NOMO-1 treated with dmso at 0.1 percent for 144 hours (cell line): ENCODE measurements at regions not wholly inside any gene's neighbourhood (a gene's known extent, or its start where the extent isn't known, plus 50 kb on each side); places are given as distances from the start of the nearest gene placed in this dataset.

Experiments
- DNase-seq: peaks from one replicate; lab custom pipeline; 2025; ENCODE audit not compliant: unreplicated experiment; lab: John Stamatoyannopoulos, UW

DNA sequence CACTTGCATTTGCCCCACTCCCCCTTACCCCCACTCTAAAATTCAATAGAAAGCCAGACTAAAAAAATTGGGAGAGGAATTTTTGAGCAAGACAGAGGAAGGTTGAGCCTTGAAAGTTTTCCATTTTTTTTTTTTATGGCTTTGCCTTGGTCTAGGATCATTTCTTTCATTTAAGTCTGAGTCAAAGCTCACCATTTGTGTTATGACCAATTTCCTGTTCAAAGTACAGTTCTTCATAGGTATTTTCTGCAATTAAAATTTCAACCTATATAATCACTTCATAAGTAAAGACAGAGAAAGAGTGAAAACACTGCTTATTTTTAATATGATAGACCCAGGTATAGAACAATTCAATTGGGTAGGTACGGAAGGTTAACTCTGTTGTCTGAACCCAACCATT lies 436.6 kb upstream of the ADGRL2 start:
- no peak for DNase-seq

DNA sequence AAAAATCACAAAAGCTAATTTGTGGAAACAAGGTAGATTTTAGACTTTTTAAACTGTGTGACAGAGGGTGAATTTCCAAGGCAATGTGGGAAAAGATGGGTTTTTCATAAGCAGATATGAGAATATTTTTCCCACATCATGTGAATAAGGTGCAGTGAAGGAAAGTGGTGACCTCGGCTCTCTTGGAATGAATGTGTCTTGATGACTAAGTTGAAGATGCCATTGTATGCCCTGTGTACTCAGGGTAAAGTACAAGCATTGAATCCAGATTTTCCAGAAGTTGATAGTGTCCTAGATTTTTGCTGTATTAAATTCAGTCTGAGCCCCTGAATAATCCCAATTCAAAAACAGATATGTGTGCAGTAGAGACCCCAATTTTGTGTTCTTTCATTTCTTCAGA lies 442.6 kb upstream of the ADGRL2 start:
- DNase-seq = no peak

GRCh38 chr1:81351864-81352263 lies 448.9 kb upstream of the ADGRL2 start:
- no peak for DNase-seq

GRCh38 chr1:81349194-81349965 lies 451.4 kb upstream of the ADGRL2 start:
- no peak for DNase-seq

GRCh38 chr1:81345110-81345509 lies 455.6 kb upstream of the ADGRL2 start:
- DNase-seq = no peak

DNA sequence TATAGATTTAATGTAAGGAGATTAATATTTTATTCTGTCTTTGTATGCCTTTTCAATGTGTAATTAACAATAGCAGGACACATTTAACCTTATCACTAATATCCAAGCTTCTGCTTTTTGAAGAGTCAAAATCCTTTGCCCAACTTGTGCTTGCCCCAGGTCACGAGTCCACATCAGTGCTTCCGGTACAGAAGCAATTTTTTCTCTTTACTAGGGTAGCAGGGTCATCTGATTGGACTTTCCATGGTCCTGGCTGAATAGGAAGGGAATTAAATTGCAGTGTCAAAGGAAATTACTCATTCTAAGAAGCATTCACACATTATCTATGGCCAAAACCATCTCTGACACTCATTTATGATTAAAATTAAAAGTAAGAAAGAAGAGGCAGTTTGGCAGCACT lies 460.5 kb upstream of the ADGRL2 start:
- no peak for DNase-seq

GRCh38 chr1:81337226-81337625 lies 463.5 kb upstream of the ADGRL2 start:
- no peak for DNase-seq

- no peak for DNase-seq
Observed at GRCh38 chr1:81335876-81336275, 464.9 kb upstream of the ADGRL2 start.

GRCh38 chr1:81330521-81330920 lies 470.2 kb upstream of the ADGRL2 start:
- no peak for DNase-seq

GRCh38 chr1:81330111-81330510 lies 470.6 kb upstream of the ADGRL2 start:
- no peak for DNase-seq

DNA sequence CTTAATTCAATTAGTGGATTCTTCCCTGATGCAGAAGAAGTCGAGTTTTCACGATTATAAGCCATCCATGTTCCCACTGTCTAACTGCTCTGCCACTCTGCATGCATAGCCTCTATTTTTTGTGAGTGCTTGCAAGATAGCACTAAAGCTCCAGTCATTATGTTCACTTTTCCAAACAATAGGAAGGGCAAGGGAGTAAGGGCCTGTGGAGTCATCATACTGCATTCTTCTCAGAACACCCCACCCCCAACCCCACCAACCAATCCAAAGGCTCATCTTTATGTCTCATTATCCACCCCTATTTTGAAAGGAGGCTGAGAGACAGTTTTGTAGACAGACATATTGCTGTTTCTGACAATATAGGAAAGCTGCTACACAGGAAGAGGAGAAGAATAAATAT lies 471.7 kb upstream of the ADGRL2 start:
- DNase-seq = no peak

GRCh38 chr1:81327743-81328142 lies 473.0 kb upstream of the ADGRL2 start:
- no peak for DNase-seq

- DNase-seq = no peak
Observed at GRCh38 chr1:81327103-81327710, 473.5 kb upstream of the ADGRL2 start.

GRCh38 chr1:81326212-81326611 lies 474.5 kb upstream of the ADGRL2 start:
- no peak for DNase-seq

DNA sequence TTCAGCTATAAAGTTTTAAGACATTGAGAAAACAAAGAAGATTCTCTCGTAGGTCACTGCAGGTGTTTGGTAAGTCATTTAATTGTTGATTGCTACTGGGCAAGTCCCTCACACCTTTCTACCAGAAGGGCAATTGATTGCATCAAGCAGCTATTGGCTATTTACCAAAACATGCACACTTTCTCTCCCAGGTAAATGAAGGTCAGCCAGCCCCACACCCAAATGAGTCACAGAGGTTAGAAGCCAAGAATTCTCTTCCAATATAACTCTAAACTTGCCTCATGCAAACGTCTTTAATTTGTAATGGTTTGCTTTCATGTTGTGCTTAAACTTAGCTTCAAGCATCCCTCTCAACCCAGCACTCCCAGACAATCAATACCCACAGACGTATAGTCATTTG lies 475.3 kb upstream of the ADGRL2 start:
- no peak for DNase-seq

GRCh38 chr1:81323862-81324261 lies 476.9 kb upstream of the ADGRL2 start:
- DNase-seq = no peak

DNA sequence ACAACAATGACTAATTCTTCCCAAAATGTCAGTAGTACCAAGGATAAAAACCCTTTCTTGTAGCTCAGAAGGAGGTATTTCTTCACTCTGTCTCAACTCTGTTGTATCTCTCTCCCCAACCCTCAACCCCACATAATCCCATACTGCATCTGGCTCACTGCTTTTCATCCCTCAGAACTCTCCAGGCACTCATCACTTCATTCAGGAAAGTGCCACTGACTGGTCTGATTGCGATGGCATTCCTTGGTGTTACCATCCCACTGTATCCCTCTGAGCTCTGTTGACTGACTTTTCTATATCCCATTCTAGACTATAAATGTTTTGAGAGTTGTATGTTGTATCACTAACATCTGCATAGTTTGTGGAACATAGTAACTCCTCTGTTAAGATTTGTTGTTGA lies 483.5 kb upstream of the ADGRL2 start:
- no peak for DNase-seq

DNA sequence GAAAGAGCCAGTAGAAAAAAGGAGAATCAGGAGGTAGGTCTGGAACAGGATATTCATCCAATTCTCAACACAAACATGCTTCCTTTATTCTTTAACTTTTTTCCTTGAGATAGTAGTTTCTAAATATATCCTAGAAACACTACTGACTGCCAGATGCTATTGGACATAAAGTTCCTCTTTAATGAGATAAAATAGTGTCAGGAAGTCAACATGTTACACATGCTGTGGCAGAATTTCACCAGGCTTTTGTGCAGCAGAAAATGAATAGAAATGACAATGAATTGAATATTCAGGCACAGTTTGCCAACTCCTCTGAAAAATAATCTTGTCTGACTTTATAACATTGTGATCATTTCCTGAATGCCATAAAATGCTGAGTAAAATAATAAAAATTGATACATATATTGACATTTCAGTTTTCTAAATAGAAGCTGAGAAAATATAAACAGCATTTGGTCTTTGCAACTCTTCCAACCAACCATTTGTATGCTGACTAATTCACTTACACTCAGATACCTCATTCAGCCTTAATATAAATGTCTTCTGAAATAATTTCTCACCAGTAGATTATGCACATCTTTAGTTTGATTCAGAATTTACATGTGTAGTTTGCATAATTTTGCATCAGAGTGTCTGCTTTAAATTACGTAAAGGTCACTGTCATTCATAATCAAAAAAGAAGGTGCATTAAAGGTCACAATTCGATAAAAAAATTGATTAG lies 486.1 kb upstream of the ADGRL2 start:
- DNase-seq = no peak

- no peak for DNase-seq
Observed at GRCh38 chr1:81313289-81313688, 487.4 kb upstream of the ADGRL2 start.

DNA sequence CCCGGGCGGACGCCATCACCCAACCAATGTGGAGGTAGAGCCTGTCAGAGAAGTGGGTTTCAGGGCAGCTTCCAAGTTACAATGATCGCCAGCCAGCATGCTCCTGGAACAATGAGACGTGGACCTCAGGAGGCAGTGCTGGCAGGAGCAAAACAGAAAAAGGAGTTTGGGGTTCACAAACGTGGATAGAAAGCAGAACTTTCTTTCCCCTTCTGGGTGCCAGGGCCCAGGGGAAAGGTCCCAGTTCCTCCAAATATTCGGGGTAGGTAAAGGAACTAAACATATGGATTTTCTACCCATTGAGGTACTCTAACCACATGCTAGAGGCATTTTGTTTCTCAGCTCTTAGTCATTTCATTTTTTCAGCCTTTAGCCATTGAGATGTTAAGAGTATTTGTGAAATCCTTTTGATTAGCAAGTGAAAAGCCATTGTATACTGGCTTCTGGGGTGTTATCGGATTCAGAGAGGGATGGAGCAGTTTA lies 488.4 kb upstream of the ADGRL2 start:
- no peak for DNase-seq

GRCh38 chr1:81310250-81310649 lies 490.5 kb upstream of the ADGRL2 start:
- DNase-seq = no peak

DNA sequence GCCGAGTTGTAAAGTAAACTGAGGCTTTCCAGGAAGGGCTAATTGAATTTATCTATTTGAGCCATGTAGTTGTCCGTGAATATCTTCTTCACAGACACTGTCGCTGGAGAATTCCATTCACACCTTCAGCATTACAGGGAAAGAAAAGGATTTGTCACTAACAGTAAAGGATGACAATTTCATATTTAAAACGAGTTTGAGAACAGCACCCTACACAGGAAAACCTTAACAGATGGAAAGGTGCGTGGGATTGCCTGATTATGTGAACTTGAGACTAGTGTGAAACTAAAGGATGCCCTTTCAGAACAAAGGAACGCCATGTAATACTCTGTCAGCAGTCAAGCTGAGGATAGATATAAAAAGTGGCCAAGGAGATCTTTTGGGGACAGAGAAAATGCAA lies 492.5 kb upstream of the ADGRL2 start:
- DNase-seq = peak; percentile 26
